ENCODE measurements at regions not wholly inside any gene's neighbourhood (a gene's known extent, or its start where the extent isn't known, plus 50 kb on each side); places are given as distances from the start of the nearest gene placed in this dataset.

GRCh38 chr5:18954239-18954638, 1033.8 kb downstream of the CDH18 start:
- TF ChIP-seq CTCF (IDR thresholded peaks at IDR 0.05) (no peak), POLR2A (IDR thresholded peaks at IDR 0.05) (no peak)

All from adrenal gland (tissue), 5 donors.